ENCODE measurements at regions not wholly inside any gene's neighbourhood (a gene's known extent, or its start where the extent isn't known, plus 50 kb on each side); places are given as distances from the start of the nearest gene placed in this dataset.

DNA sequence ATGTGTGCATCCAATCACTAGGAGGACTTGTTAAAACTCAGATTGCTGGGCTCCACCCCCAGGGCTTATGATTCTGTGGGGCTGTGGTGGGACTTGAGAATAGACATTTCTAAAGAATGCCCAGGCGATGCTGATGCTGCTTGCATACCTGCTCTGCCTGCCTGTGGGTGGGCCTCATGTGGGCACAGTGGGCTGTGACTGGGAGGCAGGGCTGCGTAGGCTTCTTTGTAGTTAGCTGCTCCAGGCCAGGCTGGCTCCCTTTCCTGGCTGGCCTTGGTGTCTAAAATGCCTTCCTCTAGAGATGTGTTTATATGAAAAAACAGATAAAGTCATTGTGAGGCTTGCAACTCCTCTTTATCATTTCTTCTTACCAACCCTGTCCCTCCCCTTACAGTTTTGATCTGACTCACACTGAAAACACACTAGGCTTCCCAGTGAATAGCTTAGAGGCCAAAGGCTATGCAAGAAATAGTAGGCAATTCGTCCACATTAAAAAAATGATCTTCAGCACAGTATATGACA, 495.5 kb upstream of the MAP3K7 start:
- no peak overlapping the region for H3K4me3 ChIP-seq (ENCODE audit: low read length)
- intact Hi-C loops (cut with micrococcal nuclease): loop anchor here (5.0 kb wide), 2 partner anchors 195 to 1695 kb away; no protein-coding TSS in a partner anchor
- no peaks in the 10 kb centered on the region for H3K79me2 ChIP-seq (ENCODE audit: low read length)
- DNase-seq (peak; percentile 19), ATAC-seq (no peak; the same call in 1 of the 2 replicates)
- BruUV-seq (replicated peaks): no TSS peak
- no peak overlapping the region for H3K4me2 ChIP-seq (ENCODE audit: low read length)
- no peaks in the 10 kb centered on the region for H3K27me3 ChIP-seq (ENCODE audit: low read length)
- H3K9ac ChIP-seq (ENCODE audit: low read length): no peak overlapping the region
- no peaks in the 10 kb centered on the region for H3F3A ChIP-seq (ENCODE audit: low read length, unreplicated experiment)
- H3K9me2 ChIP-seq (replicated peaks; ENCODE audit: low read length): no peaks in the 10 kb centered on the region
- no peaks in the 10 kb centered on the region for H3K9me3 ChIP-seq (ENCODE audit: low read length)
- no peaks in the 10 kb centered on the region for H3K36me3 ChIP-seq (ENCODE audit: low read depth, low read length)
- no peaks in the 10 kb centered on the region for H3K4me1 ChIP-seq (ENCODE audit: insufficient read depth, low read length)
- TF ChIP-seq EZH2 (IDR thresholded peaks at IDR 0.05; ENCODE audit: low read length, unreplicated experiment) (no peak), EZH2phosphoT487 (IDR thresholded peaks at IDR 0.05; ENCODE audit: borderline replicate concordance, low read length) (no peak)
- TF ChIP-seq, protein P1, sequence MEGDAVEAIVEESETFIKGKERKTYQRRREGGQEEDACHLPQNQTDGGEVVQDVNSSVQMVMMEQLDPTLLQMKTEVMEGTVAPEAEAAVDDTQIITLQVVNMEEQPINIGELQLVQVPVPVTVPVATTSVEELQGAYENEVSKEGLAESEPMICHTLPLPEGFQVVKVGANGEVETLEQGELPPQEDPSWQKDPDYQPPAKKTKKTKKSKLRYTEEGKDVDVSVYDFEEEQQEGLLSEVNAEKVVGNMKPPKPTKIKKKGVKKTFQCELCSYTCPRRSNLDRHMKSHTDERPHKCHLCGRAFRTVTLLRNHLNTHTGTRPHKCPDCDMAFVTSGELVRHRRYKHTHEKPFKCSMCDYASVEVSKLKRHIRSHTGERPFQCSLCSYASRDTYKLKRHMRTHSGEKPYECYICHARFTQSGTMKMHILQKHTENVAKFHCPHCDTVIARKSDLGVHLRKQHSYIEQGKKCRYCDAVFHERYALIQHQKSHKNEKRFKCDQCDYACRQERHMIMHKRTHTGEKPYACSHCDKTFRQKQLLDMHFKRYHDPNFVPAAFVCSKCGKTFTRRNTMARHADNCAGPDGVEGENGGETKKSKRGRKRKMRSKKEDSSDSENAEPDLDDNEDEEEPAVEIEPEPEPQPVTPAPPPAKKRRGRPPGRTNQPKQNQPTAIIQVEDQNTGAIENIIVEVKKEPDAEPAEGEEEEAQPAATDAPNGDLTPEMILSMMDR (conservative IDR thresholded peaks at IDR 0.05; ENCODE audit: low read depth, low read length): no peak
- H3K27ac ChIP-seq (ENCODE audit: low read length): no peak overlapping the region
- no peak overlapping the region for H2AFZ ChIP-seq (ENCODE audit: low read length)
- ChIA-PET POLR2A (ENCODE audit: unreplicated experiment) (interaction anchor here (0.5 kb wide), 1 partner anchor 19 kb away, joined by 3 read pairs; no protein-coding TSS in a partner anchor), CTCF (interaction anchor here (0.5 kb wide), 1 partner anchor 1614 kb away, joined by 3 read pairs; no protein-coding TSS in a partner anchor)
- no peaks in the 10 kb centered on the region for H4K20me1 ChIP-seq (ENCODE audit: low read length)

- BruUV-seq (replicated peaks): no TSS peak
- ATAC-seq: peak; percentile 40
Observed at GRCh38 chr6:91081452-91082067, 494.7 kb upstream of the MAP3K7 start.

More at GRCh38 chr6:91081452-91082067, 494.7 kb upstream of the MAP3K7 start:
- H3K4me1 ChIP-seq (ENCODE audit: insufficient read depth, low read length): no peaks in the 10 kb centered on the region
- no peaks in the 10 kb centered on the region for H3F3A ChIP-seq (ENCODE audit: low read length, unreplicated experiment)
- H3K27ac ChIP-seq (ENCODE audit: low read length): no peak overlapping the region
- no peaks in the 10 kb centered on the region for H3K9me3 ChIP-seq (ENCODE audit: low read length)
- no peaks in the 10 kb centered on the region for H3K27me3 ChIP-seq (ENCODE audit: low read length)
- H3K4me2 ChIP-seq (ENCODE audit: low read length): no peak overlapping the region
- H3K9ac ChIP-seq (ENCODE audit: low read length): no peak overlapping the region
- H2AFZ ChIP-seq (ENCODE audit: low read length): no peak overlapping the region
- intact Hi-C loops (cut with micrococcal nuclease): loop anchor here (5.0 kb wide), 2 partner anchors 196 to 1696 kb away; no protein-coding TSS in a partner anchor
- no peaks in the 10 kb centered on the region for H4K20me1 ChIP-seq (ENCODE audit: low read length)
- ChIA-PET POLR2A (ENCODE audit: unreplicated experiment) (interaction anchor here (0.7 kb wide), 1 partner anchor 236 kb away, joined by 3 read pairs; no protein-coding TSS in a partner anchor), CTCF (interaction anchor here (0.6 to 0.9 kb wide), 2 partner anchors 94 to 245 kb away, joined by 3 read pairs; no protein-coding TSS in a partner anchor)
- no peaks in the 10 kb centered on the region for H3K36me3 ChIP-seq (ENCODE audit: low read depth, low read length)
- H3K79me2 ChIP-seq (ENCODE audit: low read length): no peaks in the 10 kb centered on the region
- TF ChIP-seq, protein P1 (conservative IDR thresholded peaks at IDR 0.05; ENCODE audit: low read depth, low read length): peak; percentile 75
- TF ChIP-seq EZH2phosphoT487 (IDR thresholded peaks at IDR 0.05; ENCODE audit: borderline replicate concordance, low read length): no peak
- no peak overlapping the region for H3K4me3 ChIP-seq (ENCODE audit: low read length)
- DNase-seq: peak; percentile 59
- no peaks in the 10 kb centered on the region for H3K9me2 ChIP-seq (replicated peaks; ENCODE audit: low read length)

Measured in PC-3 (cell line).